Esophagus mucosa (tissue), 1 donor: ENCODE measurements at regions not wholly inside any gene's neighbourhood (a gene's known extent, or its start where the extent isn't known, plus 50 kb on each side); places are given as distances from the start of the nearest gene placed in this dataset.
"Not testable (repeated sequence)": the region's sequence is repeated elsewhere in the genome, so short reads cannot be mapped to it uniquely, and the experiment has no call there.

Experiments used
- ATAC-seq: fragments of 200-7000 bp; cut with Tn5 transposase; one replicate; pipeline ENCODE4 v1.9.1; 2020
- donor health status: DM: yes; HTN: yes; CAD: no.

DNA sequence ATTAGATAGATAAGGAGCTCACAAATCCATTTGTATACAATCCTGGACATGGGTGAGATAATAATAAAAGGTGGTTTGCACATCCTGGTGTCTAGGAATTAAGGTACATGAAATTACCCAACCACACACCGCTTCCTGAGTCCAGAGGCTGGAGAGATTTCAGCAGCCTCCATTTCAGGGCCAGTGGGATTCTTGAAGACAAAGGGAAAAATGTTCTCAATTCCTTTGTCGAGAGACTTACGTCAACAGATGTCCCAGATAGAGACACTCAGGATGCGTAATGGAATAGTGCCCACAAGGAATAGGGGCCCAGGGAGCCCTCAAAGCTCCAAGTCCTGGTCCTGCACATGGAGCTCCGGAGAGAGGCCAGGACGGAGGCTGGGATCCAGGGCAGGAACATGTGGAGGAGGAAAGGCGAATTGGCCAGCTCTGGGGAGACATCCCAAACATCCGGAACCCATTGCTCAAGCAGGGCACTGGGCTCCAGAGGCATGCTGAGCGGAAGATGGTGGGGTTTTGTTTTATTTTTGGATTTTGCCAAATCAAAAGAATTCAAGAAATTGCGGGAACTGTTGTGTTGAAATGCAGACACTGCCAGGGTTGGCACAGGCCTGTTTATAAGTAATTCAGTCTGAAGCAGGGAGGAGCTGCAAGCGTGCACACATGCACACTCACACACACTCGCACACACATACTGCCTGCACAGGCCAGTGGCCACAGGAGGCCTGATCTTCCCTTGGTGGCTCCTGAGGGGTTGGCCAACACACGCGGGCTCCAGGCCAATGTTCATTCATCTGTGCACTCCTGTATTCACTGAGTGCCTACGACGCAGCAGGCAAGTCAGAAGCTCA lies 97.2 kb downstream of the NOG start:
- no peak for ATAC-seq

DNA sequence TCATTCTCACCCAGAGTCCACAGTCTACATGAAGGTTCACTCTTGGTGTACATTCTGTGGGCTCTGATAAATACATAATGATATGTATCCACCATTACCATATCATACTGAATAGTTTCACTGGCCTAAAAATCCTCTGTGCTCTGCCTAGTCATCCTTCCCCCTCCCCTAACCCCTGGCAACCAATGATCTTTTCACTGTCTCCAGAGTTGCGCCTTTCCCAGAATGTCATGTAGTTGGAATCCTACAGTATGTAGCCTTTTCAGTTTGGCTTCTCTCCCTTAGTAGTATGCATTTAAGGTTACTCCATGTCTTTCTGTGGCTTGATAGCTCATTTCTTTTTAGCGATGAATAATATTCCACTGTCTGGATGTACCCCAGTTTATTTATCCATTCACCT lies 101.3 kb downstream of the NOG start:
- no peak for ATAC-seq

DNA sequence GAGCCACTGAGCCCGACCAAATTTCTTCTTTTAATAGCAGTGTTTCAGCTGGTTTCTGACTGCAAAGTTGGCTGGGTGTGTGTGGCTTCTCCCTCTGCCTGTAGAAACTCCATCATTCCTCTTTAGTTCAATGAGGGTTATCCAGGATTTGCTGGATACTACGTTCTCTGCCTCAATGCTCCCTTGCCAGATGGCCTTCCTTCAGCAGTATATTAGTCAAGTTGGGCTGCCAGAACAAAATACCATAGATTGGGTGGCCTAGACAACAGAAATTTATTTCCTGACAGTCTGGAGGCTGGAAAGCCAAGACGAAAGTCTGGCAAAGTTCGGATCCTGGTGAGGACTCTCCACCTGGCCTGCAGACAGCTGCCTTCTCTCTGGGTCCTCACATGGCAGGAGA lies 103.7 kb downstream of the NOG start:
- no peak for ATAC-seq

DNA sequence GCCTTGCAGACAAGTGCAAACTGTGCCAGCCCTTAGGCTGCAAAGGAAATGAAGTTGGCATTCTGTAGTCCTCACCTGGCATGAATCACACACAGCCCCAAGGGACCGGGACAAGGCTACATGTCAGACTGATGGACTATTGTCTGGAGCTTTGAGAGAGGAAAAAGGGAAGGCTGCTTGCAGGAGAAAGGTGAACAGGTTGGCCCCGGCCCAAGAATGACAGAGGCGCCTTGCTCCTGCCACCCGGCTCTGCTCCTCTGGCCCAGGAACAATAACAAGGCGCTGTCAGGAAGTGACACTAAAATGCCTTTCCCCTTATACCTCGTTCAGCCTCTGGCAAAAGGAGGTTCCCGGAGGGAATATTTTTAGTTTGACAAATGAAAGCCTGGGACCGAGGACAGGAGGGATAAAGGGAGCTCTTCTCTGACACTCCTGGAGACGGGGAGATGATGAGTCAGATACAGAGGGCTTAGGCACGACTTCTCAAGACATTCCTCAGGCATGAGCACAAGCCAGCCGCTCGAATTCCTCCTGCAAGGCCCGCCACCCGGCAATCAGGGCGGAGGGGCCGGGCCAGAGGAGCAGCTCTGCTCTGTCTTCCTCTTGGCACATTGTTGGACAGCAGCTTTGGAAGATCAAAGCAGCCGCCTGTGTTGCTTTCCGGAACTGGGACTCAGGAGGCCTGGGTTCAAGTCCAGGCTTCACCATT lies 105.8 kb downstream of the NOG start:
- peak; percentile 93 for ATAC-seq

DNA sequence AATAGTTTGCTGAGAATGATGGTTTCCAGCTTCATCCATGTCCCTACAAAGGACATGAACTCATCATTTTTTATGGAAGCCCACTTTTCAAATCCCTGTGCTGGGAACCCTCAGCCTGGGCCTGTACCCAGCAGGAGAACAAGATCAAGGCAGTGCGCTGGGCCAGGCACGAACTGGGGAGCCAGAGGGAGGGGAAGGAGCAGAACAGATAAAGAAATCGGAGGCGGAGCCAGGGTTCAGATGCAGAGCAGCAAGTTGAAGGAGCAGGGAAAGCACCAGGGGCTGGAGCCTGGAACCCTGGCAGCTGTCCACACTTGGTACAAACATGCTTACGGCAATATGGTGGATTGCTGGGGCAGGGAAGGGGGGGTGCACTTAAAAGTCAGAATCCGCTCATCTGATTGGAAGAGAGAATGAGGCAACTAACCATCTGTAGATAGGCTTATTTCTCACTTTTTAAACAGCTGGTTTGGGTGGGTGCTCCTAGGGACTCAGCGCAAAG lies 107.5 kb downstream of the NOG start:
- no peak for ATAC-seq

DNA sequence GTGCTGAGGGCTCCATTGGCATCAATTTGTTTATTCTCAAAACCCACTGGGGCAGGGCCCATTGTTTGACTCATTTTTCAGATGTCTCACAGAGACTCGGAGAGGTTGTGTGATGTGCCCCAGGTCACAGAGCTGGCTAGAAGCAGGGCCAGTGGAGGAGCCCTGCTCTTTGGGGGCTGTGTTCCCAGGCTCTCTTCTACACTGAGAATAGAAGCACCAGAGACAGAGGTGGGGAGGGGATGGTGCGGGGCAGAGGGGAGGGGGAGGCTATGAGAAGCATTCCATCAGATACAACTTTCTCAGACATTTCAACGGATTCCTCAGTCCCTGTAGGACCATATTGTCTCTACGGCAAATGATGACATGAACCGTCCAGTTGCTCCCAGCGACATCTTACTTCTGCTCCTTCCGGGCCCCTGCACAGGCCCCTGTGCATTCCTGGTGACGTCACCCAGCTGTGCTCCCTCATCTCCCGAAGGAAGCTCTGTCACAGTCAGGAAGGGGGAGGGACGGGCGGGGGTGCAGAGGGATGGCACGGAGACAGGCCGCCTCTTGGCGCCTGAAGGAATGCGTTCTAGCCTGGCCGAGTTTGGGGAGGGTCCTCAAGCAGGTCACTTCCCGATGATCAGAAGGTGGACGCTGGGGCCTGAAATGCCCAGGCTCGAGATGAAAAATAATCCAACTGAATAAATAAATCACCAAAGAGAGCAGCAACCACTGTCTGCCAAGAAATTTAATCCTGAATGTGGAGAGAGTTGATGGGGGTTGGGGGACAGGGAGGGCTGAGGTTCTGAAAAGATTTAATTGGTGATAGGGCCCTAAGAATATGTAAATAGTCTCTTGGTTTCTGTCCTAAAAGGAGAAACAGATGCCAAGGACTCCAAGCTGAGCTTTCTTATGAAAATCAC lies 114.1 kb downstream of the NOG start:
- ATAC-seq = no peak

DNA sequence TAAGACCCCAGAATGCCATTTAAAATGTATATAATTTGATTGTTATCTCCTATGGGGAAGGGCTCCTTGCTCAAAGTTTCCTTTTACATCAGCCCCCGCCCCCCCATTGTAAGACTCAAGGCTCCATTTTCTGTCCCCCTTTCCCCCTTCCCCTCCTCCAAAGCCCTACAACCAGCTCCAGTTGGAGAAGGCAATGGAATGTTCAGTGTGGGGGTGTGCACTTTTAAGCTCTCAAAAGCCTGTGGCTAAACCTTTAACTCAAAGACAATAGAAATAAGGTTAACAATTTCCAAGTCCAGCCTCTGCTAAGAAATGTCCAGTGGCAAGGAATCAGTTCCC lies 114.7 kb downstream of the NOG start:
- no peak for ATAC-seq

DNA sequence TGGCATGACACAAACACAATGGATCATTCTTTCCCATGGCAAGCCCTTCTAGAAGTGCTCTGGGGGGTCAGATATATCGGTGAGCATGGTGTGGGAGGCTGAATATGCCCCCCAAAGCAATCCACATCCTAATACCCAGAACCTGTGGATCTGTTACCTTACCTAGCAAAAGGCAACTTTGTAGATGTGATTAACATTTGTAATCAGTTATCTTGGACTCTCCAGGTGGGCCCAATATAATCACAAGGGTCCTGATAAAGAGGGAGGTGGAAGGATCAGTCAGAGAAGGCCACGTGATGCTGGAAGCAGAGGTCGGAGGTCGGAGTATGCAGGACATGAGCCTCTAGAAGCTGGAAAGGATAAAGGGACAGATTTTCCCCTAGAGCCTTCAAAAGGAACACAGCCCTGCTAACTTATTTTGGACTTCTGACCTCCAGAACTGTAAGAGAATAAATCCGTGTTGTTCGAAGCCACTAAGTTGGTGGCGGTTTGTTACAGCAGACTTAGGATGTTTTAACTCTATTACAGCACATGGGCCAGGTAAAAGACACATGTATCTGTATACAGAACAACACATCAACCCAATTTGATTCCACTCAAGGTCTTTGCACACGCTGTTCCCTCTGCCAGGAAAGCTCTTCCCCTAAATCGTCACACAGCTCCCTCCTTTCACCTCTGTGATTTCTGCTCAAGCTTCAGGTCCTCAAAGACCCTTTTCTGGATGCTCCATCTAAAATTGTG lies 115.3 kb downstream of the NOG start:
- ATAC-seq = no peak

DNA sequence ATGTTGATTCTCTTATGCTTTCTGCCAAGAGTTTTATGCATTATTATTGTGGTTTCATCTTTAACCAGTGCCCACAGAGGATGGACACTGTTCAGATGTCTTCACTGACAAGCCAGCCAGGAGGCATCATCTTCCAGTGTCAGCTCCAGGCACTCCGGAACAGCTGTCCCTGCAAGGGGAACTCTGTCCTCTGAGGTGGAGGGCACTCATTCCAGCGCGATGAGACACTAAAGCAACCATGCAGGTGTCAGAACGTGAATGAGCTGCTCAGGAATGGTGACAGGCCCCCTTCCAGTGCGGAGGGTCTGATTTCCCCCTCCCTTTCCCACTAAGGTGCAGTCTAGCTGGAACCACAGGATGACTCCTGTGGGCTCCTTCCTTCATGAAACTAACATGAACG lies 117.5 kb downstream of the NOG start:
- no peak for ATAC-seq

DNA sequence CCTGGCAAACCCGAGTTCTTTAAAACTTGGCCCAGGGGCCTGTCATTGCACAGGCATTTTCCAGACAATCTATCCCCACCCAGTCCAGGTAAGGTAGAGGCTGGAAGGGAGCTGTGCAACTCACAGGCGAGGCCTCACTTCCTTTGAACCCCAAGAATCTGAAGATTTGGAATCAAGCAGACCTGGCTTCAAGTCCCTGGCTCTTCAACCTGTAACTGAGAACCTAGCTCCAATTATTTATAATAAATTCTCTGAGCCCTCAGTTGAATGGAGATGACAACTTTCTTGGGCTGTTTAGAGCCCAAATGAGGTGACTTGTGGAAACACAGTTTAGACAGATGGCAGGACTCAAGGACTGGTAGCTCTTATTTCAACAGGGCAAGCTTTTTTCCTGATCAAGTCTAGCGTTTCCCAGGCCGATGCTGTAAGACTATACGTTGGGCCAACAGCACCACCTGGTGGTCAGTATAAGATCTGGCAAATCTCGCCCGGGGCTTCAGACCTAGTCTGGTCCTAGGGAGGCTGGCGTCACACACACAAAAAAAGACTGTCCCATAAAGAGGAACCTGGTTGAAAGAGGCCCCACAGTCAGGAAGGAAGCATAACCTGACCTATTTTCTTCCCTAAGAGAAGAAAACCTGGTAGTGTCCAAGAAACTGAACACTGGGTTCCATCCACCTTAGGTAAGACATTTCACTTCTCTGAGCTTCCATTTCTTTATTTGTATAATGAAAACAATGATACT lies 117.9 kb downstream of the C17orf67 start:
- peak; percentile 91 for ATAC-seq

DNA sequence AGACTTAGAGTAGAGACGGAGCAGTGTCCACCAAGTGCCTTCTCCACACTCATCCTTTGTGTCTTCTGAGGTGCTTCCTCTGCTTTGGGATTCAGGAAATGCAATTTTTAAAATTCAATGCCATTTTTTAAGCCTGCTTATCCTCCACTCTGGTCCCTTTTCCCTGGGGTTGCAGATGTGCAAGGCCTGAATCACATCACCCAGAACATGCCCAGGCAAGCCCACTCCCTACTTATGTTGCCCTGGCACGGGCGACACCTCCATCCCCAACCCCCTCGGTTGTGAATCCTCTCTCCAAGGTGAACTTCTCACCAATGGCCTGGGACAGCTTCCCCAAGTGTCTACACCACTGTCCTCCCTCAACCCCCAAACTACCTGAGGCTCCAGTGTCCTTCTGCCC lies 116.2 kb downstream of the C17orf67 start:
- ATAC-seq = no peak

DNA sequence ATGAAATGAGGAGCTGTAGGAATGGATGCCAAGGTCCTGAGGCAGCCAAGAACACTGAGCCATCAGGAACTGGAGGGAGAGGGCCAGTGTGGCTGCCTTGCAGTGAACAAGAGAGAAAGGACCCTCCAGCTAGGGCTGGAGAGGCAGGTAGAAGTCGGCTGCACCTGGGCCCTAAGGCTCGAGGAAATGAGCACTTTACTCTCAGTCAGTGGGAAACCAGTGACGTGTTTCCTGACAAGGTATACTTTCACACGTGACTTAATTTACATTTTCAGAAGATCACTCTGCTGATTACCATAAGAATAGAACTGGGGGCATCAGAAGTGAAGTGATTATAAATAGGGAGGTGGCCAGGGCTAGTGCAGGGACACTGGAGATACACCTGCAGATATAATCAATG lies 115.2 kb downstream of the C17orf67 start:
- ATAC-seq = no peak

DNA sequence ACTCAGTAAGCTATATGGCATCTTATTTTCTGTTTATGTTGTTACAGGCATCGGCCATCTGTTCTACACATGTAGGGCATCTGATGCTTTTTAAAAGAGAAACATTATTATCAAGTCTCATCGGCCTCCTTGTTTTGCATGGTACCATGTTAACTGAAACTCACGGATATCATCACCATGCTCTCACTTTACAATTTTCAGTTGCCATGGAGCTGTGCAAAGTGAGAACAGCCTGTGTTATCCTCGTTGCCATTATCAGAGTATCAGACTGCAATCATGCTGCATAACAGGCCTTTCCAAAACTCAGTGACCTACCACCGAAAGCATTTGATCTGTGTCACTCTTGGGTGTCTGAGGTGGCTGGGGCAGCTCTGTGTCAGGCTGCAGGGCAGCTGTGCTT lies 110.3 kb downstream of the C17orf67 start:
- ATAC-seq = no peak

DNA sequence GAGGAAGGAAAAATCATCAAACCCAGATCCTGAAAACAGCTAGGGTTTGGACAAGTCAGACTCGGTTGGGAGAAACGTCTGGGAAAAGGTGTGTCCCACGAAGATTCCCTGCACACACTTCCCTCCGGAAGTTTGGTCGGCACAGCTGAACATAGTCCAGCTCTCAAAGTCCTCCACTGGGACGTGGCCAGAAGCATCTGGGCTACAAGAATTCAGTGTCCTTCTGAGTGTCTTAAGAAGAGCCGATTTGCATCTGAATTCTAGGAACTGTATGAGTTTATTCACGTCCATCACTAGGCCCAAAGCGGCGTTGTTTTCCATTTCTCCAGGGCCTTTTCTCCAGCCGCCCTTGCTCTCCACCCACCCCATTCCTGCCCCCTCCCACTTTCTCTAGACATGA lies 109.1 kb downstream of the C17orf67 start:
- ATAC-seq = no peak

DNA sequence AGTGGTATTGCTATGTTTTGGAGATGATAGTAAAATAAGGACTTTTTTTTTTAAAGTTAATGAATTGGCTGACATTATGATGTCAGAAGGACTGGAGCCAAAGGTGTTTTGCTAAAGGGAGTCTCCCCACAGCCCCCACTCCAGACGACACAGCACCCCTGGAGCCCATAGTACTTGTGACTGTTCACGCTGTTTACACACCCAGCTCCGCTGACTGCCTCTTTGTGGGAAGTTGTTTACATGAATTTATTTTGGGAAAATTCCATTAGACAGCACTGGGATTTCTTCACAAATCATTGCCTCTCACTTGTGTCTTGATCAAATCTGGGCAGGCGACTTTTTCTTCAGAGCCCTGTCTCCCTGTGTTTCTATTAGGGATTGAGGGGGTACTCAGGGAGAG lies 108.6 kb downstream of the C17orf67 start:
- no peak for ATAC-seq

DNA sequence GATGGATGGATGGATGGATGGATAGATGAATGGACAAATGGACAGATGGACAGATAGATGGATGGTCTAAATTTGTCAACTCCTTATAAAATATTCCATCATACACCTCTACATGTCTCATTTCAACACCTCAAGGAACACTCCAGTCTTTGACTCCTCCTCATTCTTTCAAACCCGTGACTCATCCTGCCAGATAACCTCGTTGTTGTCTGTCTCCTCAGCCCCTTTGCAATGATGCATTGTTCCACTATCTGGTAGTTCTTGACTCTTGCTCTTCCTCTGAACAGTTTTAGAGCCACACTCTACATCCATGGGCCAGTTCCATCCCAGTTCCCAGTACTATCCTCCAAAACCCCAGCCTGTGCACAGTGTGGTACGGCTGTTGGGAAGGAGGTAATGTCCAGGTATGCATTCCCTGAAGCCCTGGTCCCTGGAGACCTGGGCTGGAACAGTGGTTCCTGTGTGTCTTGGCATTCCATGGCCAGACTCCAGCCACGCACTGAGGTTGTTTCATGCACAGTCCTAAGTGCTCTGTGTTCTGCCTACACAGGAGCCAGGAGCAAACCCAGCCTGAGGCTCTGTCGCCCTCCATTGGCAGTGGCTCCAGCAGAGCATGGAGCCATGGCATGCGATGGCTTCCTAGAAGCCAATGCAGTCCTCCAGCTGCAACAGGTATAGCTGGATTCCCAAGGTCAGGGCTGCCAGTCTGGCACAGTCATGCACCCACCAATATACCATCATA lies 105.7 kb downstream of the C17orf67 start:
- no peak for ATAC-seq

DNA sequence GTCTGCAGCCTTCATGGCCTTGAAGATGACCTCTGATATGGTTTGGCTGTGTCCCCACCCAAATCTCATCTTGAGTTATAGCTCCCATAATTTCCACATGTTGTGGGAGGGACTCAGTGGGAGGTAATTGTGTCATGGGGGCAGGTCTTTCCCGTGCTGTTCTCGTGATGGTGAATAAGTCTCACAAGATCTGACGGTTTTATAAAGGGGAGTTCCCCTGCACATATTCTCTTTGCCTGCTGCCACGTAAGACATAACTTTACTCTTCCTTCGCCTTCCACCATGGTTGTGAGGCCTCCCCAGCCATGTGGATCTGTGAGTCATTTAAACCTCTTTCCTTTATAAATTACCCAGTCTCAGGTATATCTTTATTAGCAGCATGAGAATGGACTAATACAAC lies 102.6 kb downstream of the C17orf67 start:
- ATAC-seq = not testable (repeated sequence)

DNA sequence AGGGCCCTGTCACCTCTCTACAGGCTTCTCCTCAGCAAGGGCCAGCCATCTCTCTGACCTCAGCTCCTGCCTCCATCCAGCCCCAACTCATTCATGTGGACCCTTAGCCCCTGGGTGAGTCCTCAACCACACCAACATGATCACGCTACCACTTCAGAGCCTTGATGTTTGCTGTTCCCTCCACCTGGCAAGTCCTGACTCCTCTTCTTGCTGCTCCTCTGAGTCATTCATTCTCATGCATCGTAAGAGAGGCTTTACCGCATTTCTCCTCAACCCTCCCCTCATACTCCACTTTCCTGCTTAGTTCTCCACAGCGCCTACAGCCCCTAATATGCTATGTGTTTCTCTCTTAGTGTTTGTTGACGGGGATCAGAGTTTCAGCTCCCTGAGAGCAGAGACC lies 99.9 kb downstream of the C17orf67 start:
- ATAC-seq = no peak

DNA sequence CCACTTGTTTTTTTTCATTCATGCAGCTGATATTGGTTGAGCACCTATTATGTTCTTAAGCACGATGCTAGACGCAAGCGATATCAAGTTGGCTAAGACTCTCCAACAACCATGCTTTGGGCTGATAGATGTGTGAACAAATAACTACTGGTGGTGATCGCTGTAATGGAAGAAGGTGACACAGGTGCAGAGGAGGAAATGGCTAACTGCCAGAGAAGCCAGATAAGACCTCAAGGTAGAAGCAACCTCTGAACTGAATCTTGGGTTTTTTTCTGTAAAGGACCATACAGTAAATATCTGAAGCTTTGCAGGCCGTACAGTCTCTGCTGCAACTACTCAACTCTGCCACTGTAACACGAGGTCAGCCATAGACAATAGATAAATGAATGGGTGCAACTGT lies 97.9 kb downstream of the C17orf67 start:
- ATAC-seq = no peak

DNA sequence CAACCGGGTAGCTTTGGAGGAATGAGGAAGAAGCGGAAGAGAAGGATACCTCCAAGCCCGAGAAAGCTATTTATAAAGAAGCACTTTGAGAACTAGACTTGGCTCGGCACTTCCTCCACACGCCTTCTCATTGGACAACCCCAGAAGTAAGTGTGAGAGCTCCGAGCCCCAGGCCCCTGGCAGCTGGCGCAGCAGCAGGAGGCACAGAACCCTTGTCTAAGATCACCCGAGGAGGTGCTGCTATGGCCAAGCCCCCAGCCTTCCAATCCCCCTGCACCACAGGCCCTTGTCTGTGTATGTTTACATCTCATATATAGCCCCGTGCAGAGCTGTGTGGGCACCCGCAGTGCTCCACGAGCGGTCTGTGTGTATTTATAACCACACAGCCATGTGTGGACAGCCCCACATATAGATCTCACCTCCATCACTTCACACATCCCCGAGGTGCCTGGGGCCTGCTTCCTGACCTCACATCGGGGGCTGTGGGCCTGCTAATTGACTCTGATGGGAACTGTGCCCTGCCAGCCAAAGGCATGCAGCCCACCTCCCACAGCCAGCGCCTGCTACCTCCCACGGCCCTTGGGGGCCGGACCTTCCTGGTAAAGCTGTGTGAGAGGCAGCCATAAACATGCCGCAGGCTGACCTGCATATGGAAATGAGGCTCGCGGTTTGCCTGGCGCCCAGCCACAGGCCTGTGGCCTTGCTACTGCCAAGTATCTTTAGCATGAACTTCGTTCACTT lies 96.1 kb downstream of the C17orf67 start:
- ATAC-seq = no peak
